ENCODE measurements at regions not wholly inside any gene's neighbourhood (a gene's known extent, or its start where the extent isn't known, plus 50 kb on each side); places are given as distances from the start of the nearest gene placed in this dataset.

DNA sequence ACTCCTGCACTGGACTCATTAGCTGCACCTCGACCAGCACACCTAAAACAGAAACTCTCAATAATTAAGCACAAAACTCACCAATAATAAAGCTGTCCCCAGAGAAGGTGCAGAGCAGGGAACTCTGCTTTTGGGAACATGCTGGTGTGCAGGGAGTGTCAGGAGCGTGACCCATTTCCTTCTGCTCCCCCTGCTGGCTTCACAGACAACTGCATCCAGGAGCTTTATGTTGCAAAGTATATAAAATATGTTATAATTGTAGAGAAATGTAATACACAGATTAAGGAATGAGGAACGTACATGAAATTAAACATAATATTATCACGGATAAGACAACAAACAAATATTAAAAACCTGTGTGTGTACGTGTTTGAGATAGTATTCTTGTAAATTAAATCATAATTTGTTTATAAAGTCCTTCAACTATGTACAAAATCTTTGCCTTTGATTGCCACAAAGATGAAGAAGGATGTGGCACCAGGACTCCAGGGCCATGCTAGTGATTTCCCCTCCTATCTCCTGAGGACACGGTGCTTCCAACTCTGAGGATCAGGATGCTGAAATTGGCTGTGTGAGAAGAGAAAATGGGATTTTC, 68.6 kb upstream of the MAL start:
- TF ChIP-seq, protein P1, sequence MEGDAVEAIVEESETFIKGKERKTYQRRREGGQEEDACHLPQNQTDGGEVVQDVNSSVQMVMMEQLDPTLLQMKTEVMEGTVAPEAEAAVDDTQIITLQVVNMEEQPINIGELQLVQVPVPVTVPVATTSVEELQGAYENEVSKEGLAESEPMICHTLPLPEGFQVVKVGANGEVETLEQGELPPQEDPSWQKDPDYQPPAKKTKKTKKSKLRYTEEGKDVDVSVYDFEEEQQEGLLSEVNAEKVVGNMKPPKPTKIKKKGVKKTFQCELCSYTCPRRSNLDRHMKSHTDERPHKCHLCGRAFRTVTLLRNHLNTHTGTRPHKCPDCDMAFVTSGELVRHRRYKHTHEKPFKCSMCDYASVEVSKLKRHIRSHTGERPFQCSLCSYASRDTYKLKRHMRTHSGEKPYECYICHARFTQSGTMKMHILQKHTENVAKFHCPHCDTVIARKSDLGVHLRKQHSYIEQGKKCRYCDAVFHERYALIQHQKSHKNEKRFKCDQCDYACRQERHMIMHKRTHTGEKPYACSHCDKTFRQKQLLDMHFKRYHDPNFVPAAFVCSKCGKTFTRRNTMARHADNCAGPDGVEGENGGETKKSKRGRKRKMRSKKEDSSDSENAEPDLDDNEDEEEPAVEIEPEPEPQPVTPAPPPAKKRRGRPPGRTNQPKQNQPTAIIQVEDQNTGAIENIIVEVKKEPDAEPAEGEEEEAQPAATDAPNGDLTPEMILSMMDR (IDR thresholded peaks at IDR 0.05 in 2 of 3, conservative IDR thresholded peaks at IDR 0.05 in 1 of 3; ENCODE audit: control insufficient read depth in 2 of 3, extremely low read depth in 1 of 3, insufficient read depth in 1 of 3, low read depth in 3 of 3, low read length in 3 of 3), result peak; percentile 70 to 87 (median 85)
- no peak for TF ChIP-seq NR2C1 (IDR thresholded peaks at IDR 0.05)
- TF ChIP-seq POLR2AphosphoS5 (IDR thresholded peaks at IDR 0.05; ENCODE audit: low read length), result no peak
- no peak for TF ChIP-seq NR2F1 (conservative IDR thresholded peaks at IDR 0.05)
- TF ChIP-seq ZNF207 (IDR thresholded peaks at IDR 0.05; ENCODE audit: borderline replicate concordance), result no peak
- no peak for TF ChIP-seq MYB (IDR thresholded peaks at IDR 0.05; ENCODE audit: borderline replicate concordance, low read depth, low read length)
- TF ChIP-seq POLR2A (IDR thresholded peaks at IDR 0.05; ENCODE audit: low read depth, low read length), result no peak

Measured in GM12878 (cell line).